ENCODE measurements at regions not wholly inside any gene's neighbourhood (a gene's known extent, or its start where the extent isn't known, plus 50 kb on each side); places are given as distances from the start of the nearest gene placed in this dataset.
"Not testable (repeated sequence)": the region's sequence is repeated elsewhere in the genome, so short reads cannot be mapped to it uniquely, and the experiment has no call there.

DNA sequence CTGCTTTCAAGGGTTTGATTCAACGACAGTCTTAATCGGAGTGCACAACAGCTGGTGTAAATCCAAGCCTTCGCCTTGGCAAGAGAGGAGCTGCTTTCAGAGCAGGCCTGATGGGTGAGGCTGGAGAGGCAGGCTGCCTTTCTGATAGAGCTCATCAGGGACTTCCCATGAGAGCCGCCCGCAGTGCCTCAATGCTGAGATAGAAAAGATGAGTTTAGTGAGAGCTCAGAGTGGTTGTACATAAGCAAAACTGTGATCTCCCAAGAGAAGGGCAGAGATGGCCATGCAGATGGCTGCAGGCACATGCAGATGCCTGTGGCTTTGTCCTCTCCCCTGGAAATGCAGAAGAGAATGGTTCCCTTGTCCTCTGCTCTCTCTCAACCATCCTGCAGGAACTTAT is 122.1 kb downstream of the ARL4C start:
- no peaks in the 10 kb centered on the region for H3K9me3 ChIP-seq (replicated peaks)
- peaks cover 21% of the 10 kb centered on the region for H3K4me1 ChIP-seq
- H3K27ac ChIP-seq, result no peak overlapping the region
- peak; percentile 26 to 57 for DNase-seq
- no peaks in the 10 kb centered on the region for H3K36me3 ChIP-seq
- no peak overlapping the region for H3K4me3 ChIP-seq
- H3K27me3 ChIP-seq, result no peaks in the 10 kb centered on the region

DNA sequence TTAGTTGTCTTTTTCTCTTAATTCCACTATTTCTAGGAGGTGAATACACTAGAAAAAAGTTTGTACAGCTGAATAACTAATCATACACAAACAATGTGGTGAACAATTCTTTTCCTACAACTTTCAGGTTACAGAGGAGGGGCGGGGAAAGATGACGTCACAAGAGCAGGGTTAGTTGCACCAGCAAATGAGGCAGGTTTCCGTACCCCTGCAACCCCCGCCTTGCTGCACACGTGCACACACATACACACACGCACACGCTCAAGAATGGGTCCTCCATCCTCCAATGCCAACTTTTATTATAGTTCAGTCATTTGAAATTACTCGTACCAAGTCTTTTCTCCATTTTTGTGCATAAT is 122.8 kb downstream of the ARL4C start:
- Histone ChIP-seq H3K9me3 (replicated peaks) (no peaks in the 10 kb centered on the region), H3K4me1 (peaks cover 21% of the 10 kb centered on the region), H3K27me3 (no peaks in the 10 kb centered on the region), H3K36me3 (no peaks in the 10 kb centered on the region), H3K4me3 (no peak overlapping the region), H3K27ac (no peak overlapping the region)
- no peak for DNase-seq

DNA sequence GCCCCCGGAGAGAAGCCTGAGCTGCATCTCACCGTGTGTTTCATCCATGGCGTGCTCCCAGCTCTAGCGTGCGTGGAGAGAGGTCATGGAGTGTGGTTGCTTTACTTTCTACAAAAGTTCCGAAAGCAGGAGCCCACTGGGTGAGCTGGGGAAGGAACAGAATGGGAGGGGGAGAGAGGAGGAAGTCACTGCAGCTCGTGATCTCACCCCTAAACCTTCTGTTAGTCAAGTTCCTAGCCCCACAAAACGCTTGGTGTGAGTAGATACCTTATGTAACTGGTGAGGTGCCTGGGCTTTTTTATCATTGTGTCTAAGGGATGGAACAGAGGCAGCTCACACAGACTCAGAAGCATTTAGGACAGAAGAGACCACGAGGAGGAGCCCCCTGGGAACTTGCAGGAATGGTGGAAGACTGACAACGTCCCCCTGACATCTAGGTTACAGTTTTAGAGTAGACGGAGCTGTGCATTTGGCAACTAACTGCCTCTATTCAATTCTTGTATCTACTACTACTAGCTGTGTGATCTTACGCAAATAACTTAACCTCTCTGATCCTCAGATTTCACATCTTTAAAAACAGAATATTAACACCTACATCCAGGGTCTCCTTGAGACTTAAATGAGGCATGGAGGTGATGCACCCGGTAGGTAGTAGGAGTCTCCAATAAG is 123.3 kb downstream of the ARL4C start:
- Histone ChIP-seq H3K27me3 (no peaks in the 10 kb centered on the region), H3K27ac (no peak overlapping the region), H3K4me3 (no peak overlapping the region), H3K4me1 (peaks cover 21% of the 10 kb centered on the region), H3K9me3 (replicated peaks) (no peaks in the 10 kb centered on the region), H3K36me3 (no peaks in the 10 kb centered on the region)
- no peak for DNase-seq

DNA sequence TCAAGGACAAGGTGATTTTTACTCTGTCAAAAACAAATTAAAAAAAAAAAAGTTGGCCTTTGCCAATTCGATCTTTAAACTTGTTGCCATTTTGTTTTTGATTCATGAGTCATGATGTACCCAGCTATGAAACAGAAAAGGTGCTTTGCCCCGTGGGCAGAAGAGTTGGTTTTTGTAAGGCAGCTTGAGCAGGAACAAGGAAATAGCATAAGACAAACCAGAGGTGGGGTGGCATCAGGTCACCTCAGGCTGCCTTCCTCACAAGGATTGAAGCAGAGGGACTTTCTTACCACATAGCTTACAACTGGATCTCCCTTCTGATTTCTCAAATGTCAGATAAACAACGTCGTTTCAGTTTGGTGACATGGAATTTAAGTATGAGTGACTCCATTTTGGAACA is 123.8 kb downstream of the ARL4C start:
- Histone ChIP-seq H3K27me3 (no peaks in the 10 kb centered on the region), H3K9me3 (replicated peaks) (no peaks in the 10 kb centered on the region), H3K4me1 (peaks cover 17% of the 10 kb centered on the region), H3K4me3 (no peak overlapping the region), H3K27ac (no peak overlapping the region), H3K36me3 (no peaks in the 10 kb centered on the region)
- no peak for DNase-seq

DNA sequence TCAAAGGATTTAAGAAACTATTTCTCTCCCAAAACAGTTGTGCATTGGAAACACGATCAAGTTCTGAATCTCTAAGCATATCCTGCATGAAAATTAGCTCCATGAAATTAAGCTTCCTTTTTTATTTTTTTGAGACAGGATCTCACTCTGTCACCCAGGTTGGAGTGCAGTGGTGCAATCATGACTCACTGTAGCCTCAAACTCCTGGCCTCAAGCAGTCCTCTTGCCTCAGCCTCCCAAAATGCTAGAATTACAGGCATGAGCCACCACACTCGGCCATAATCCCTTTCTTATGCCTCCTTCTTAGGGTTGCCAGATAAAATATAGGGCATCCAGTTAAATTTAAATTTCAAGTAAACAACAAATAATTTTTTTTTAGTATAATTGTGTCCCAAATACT is 124.4 kb downstream of the ARL4C start:
- Histone ChIP-seq H3K4me3 (no peak overlapping the region), H3K36me3 (no peaks in the 10 kb centered on the region), H3K9me3 (replicated peaks) (no peaks in the 10 kb centered on the region), H3K4me1 (peaks cover 15% of the 10 kb centered on the region), H3K27me3 (no peaks in the 10 kb centered on the region), H3K27ac (no peak overlapping the region)
- no peak for DNase-seq

DNA sequence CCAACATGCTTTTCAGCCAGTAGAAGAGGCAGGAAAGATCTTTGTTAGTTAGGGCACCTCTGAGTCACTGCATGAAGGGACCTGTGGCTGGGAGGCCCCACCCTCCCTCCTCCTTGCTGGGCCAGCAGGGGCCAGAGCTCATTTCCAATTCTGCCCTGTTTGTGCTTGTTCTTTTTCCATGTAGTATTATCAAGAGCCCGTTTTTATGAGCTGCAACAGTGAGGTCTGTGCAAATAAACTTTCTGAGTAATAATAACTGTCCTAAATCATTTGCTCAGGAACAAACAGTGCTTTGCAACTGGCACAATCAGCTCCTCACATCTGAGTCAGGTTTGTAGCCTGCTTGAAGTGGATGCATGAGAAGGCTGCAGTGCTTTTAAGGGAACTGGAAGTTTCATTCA is 128.0 kb downstream of the ARL4C start:
- H3K9me3 ChIP-seq (replicated peaks), result no peaks in the 10 kb centered on the region
- H3K4me3 ChIP-seq, result no peak overlapping the region
- no peak overlapping the region for H3K27ac ChIP-seq
- DNase-seq, result no peak
- no peaks in the 10 kb centered on the region for H3K36me3 ChIP-seq
- H3K4me1 ChIP-seq, result no peaks in the 10 kb centered on the region
- no peaks in the 10 kb centered on the region for H3K27me3 ChIP-seq

DNA sequence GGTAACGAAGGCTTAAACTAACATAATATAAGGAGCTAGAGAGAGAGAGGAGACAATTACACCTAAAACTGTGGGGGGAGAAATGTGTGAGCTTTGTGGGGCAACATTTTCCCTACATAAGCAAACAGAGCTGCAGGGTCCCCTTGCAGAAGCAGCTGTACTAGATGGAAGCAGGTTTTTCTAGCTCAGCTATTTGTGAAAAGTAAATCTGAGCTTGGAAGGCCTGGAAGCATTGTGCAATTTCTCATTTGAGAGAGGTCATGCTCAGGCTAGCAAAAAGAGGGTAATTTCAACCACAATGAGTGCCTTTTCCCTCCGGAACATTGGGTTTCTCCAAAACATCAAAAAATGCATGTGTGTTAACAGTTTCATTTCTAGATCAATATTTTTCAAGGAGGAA is 130.0 kb downstream of the ARL4C start:
- no peaks in the 10 kb centered on the region for H3K27me3 ChIP-seq
- no peak overlapping the region for H3K27ac ChIP-seq
- H3K4me3 ChIP-seq, result no peak overlapping the region
- DNase-seq, result no peak
- peaks cover 6% of the 10 kb centered on the region; the same call in 1 of the 2 replicates for H3K4me1 ChIP-seq
- H3K36me3 ChIP-seq, result no peaks in the 10 kb centered on the region
- H3K9me3 ChIP-seq (replicated peaks), result no peaks in the 10 kb centered on the region

DNA sequence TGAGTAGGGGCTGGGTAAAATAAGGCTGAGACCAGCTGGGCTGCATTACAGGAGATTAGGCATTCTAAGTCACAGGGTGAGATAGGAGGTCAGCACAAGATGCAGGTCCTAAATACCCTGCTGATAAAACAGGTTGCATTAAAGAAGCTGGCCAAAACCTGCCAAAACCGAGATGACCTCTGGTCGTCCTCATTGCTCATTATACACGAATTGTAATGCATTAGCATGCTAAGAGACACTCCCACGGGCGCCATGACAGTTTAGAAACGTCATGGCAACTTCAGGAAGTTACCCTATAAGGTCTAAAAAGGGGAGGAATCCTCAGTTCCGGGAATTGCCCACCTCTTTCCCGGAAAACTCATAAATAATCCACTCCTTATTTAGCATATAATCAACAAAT is 132.2 kb downstream of the ARL4C start:
- DNase-seq, result no peak
- H3K9me3 ChIP-seq (replicated peaks), result peaks cover 3% of the 10 kb centered on the region; the same call in 1 of the 2 replicates
- no peak overlapping the region for H3K27ac ChIP-seq
- no peaks in the 10 kb centered on the region for H3K27me3 ChIP-seq
- peaks cover 13% of the 10 kb centered on the region for H3K4me1 ChIP-seq
- H3K36me3 ChIP-seq, result no peaks in the 10 kb centered on the region
- H3K4me3 ChIP-seq, result no peak overlapping the region

DNA sequence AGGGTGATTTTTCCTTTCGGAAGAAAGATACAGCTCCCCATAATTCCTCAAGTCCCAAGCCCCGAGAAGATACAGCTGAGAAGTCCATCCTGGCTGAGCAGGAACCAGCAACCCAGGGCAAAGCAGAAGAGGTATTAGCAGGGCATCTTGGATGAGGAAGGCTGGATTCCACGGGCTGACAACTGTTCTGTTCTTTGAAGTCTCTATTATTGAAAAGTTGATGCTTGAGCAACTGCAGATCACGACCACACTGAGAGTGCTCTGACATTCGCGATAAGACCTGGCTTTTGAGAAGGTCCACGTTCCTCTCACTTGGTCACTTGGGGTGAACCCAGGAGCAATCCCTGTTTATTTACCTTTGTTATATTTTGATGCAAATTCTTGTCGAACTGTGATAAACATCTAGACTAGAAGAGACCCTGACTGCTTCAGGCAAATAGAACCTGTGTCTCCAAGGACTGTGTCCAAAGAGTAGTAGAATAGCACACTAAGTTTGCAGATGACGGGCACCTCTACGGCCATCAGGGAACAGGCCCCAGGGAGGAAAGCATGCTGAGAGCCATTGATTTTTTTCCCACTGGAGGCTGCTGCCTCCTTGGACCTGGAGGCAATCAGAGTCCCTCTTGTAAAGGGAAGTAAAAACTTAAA is 133.1 kb downstream of the ARL4C start:
- DNase-seq, result no peak
- H3K36me3 ChIP-seq, result no peaks in the 10 kb centered on the region
- H3K4me1 ChIP-seq, result peaks cover 13% of the 10 kb centered on the region
- no peak overlapping the region for H3K27ac ChIP-seq
- H3K9me3 ChIP-seq (replicated peaks), result peaks cover 3% of the 10 kb centered on the region; the same call in 1 of the 2 replicates
- no peak overlapping the region for H3K4me3 ChIP-seq
- H3K27me3 ChIP-seq, result no peaks in the 10 kb centered on the region

DNA sequence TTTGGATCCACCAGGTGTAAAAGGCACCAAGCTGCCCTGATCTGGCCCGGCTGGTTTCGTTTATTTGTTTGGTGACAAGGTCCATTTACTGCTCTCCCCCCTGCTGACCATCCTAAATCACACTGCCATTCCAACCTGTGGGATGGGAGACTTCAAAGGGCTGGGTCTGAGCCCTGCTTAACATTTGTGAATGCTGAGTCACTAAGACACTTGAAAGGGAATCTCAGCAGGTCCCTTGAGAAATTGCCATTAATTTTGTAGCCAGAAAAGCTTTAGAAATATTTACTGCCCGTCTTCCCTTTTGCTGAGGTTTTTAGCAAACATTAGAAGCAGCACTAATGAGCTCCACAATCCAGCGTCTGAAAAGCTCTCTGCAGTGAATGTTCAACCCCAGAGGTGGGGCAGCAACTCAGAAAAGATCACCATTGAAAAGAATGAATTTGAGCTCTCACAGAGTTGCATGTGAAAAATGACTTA is 133.8 kb downstream of the ARL4C start:
- no peaks in the 10 kb centered on the region for H3K36me3 ChIP-seq
- H3K27ac ChIP-seq, result no peak overlapping the region
- H3K4me1 ChIP-seq, result peaks cover 13% of the 10 kb centered on the region
- H3K4me3 ChIP-seq, result no peak overlapping the region
- no peaks in the 10 kb centered on the region for H3K27me3 ChIP-seq
- peaks cover 3% of the 10 kb centered on the region; the same call in 1 of the 2 replicates for H3K9me3 ChIP-seq (replicated peaks)
- no peak for DNase-seq

DNA sequence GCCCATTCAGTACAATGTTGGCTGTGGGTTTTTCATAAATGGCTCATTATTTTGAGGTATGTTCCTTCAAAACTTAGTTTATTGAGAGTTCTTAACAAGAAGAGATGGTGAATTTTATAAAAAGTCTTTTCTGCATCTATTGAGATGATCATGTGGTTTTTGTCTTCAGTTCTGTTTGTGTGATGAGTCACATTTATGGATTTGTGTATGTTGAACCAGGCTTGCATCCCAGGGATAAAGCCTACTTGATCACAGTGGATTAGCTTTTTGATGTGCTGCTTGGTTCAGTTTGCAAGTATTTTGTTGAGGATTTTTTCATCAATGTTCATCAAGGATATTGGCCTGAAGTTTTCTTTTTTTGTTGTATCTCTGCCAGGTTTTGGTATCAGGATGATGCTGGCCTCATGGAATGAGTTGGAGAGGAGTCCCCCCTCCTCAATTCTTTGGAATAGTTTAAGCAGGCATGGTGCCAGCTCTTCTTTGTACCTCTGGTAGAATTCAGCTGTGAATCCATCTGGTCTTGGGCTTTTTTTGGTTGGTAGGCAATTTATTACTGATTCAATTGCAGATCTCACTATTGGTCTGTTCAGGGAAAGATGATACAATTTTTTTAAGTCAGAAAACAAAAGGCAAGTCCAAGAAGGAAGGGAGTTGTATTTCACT is 136.4 kb downstream of the ARL4C start:
- DNase-seq; H3K9me3 ChIP-seq (replicated peaks); H3K4me3 ChIP-seq; H3K27ac ChIP-seq; H3K36me3 ChIP-seq; H3K27me3 ChIP-seq: not testable (repeated sequence)
- peaks cover 13% of the 10 kb centered on the region for H3K4me1 ChIP-seq

DNA sequence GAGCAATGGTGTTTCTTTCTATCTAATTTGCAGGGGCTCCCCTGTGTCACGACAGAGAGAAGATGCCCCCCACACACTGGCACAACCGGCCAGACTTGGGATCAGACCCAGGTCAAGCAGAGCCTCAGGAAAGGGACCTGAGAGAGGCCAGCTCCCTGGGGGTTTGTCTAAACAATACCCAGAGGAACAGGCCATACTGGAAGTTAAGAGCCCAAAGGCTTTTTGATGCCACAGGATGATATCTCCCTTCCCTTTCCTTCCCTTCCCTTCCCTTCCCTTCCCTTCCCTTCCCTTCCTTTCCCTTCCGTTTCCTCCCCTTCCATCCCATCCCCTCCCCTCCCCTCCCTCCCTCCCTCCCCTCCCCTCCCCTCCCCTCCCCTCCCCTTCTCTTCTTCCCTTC is 139.2 kb downstream of the ARL4C start:
- DNase-seq, result no peak
- no peaks in the 10 kb centered on the region for H3K27me3 ChIP-seq
- H3K9me3 ChIP-seq (replicated peaks), result peaks cover 3% of the 10 kb centered on the region; the same call in 1 of the 2 replicates
- H3K4me1 ChIP-seq, result peaks cover 7% of the 10 kb centered on the region
- H3K4me3 ChIP-seq, result no peak overlapping the region
- H3K36me3 ChIP-seq, result no peaks in the 10 kb centered on the region
- H3K27ac ChIP-seq, result no peak overlapping the region

DNA sequence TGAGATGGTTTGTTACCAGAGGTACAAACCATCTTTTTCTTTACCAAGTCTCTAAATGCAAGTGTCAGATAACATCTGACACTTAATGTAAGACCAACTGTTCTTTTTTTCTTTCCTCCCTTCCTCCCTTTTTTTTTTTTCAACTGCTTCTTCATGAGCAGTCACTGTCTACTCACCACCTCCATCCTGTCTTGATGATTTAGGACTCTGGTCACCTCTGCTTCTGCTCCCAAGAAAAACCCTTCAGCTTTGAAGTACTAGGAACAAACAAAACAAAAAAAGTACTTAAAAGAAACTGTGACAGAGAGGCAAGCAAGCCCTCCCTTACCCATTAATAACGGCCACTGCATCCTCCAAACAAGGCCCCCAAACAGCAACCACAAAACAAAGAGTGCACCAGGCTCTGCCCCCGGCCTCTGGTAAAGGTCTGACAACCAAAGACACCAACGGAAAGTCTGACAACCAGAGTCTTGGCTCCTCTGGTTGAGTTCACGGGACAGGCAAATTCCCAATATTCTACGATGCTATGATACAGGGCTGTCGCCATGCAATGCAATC is 141.0 kb downstream of the ARL4C start:
- no peak for DNase-seq
- no peaks in the 10 kb centered on the region for H3K36me3 ChIP-seq
- peaks cover 3% of the 10 kb centered on the region; the same call in 1 of the 2 replicates for H3K9me3 ChIP-seq (replicated peaks)
- H3K4me3 ChIP-seq, result no peak overlapping the region
- no peak overlapping the region for H3K27ac ChIP-seq
- no peaks in the 10 kb centered on the region for H3K27me3 ChIP-seq
- H3K4me1 ChIP-seq, result peaks cover 6% of the 10 kb centered on the region

DNA sequence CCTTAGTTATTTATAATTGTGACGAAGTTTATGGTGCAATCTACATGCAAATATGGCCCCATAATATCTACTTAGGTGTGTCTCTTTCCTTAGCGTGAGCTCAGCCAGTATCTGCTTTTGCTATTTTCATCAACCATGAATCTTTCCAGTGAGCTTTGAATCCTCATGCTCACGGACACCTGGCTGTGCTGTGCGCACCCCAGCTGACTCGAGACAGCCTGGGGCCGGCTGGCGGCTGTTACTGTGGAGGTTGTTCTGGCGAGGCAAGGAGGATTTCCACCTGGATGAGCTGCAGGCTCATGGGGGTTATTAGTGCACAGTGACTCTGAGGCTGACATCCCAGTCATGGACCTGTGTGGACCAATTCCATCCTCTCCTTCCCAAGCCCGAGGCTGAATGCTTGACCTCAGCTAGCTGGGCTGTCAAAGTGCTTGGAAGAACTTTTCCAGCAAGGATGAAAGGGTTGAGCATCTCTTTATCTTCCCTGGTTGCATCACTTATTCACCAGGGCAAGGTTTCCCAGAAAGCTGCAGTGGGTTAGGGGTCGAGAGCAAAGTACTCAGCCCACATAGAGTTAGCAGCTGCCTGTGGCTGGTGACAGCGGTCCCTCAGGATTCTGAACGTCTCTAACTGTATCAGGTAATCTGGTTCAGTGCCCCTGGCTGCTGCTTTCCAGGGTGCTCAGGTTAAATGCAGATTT is 141.7 kb downstream of the ARL4C start:
- H3K9me3 ChIP-seq (replicated peaks), result peaks cover under 1% of the 10 kb centered on the region; the same call in 1 of the 2 replicates
- no peak overlapping the region for H3K4me3 ChIP-seq
- H3K4me1 ChIP-seq, result no peaks in the 10 kb centered on the region; the same call in 1 of the 2 replicates
- no peaks in the 10 kb centered on the region for H3K27me3 ChIP-seq
- H3K36me3 ChIP-seq, result no peaks in the 10 kb centered on the region
- H3K27ac ChIP-seq, result no peak overlapping the region
- no peak for DNase-seq

DNA sequence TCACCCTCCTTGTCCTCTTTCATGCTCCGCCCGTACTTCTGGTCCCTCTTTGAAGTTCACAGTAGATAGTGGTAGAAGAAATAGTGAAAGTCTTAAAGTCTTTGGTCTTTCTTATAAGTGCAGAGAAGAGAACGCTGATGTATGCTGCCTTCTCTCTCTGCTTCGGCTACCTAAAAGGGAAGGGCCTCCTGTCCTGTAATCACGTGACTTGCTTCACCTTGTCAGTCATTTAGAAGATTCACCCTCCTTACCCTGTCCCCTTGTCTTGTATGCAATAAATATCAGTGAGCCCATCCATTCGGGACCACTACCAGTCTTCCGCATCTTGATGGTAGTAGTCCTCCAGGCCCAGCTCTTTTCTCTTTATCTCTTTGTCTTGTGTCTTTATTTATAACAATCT is 144.6 kb downstream of the ARL4C start:
- Histone ChIP-seq H3K36me3 (no peaks in the 10 kb centered on the region), H3K4me3 (no peak overlapping the region), H3K9me3 (replicated peaks) (no peaks in the 10 kb centered on the region), H3K4me1 (no peaks in the 10 kb centered on the region), H3K27ac (no peak overlapping the region), H3K27me3 (no peaks in the 10 kb centered on the region)
- no peak for DNase-seq
